Liver (tissue), 3 donors: ENCODE measurements at regions not wholly inside any gene's neighbourhood (a gene's known extent, or its start where the extent isn't known, plus 50 kb on each side); places are given as distances from the start of the nearest gene placed in this dataset.

Experiments used
- FOXA1 ChIP-seq: IDR thresholded peaks from 2 replicates; pipeline ENCODE4 v1.6.1; 2016; ENCODE audit warnings: antibody characterized with exemption
- JUND ChIP-seq, 2 donors: IDR thresholded peaks; 2 replicates each; pipeline ENCODE4 v1.6.1; 2016; ENCODE audit warnings: antibody characterized with exemption in 2 of 2
- RAD21 ChIP-seq, 2 donors: IDR thresholded peaks; 2 replicates each; pipeline ENCODE4 v1.6.1; 2016; ENCODE audit warnings: antibody characterized with exemption in 2 of 2, mild to moderate bottlenecking in 2 of 2
- RXRA ChIP-seq, 2 donors: IDR thresholded peaks; 2 replicates each; pipeline ENCODE4 v1.6.1; 2017 to 2018; ENCODE audit warnings: antibody characterized with exemption in 2 of 2, mild to moderate bottlenecking in 1 of 2
- SP1 ChIP-seq: IDR thresholded peaks from 2 replicates; pipeline ENCODE4 v1.6.1; 2018; ENCODE audit warnings: antibody characterized with exemption, mild to moderate bottlenecking
- TAF1 ChIP-seq: conservative IDR thresholded peaks from 2 replicates; pipeline ENCODE4 v1.6.1; 2016; ENCODE audit warnings: antibody characterized with exemption, mild to moderate bottlenecking
- TF ChIP-seq, protein P1 (sequence below): fragments of 150-350 bp; IDR thresholded peaks from 2 replicates; pipeline ENCODE4 v1.5.1; 2017; ENCODE audit warnings: improper control_type of control experiment, low read depth, low read length; ENCODE audit not compliant: missing input control
- TF ChIP-seq, protein P2 (sequence below): IDR thresholded peaks from 2 replicates; pipeline ENCODE4 v1.6.1; 2016; ENCODE audit warnings: antibody characterized with exemption
- TF ChIP-seq, protein P3 (sequence below): IDR thresholded peaks from 2 replicates; pipeline ENCODE4 v1.6.1; 2016; ENCODE audit warnings: antibody characterized with exemption
- donor health status: healthy.
- donor health status: healthy.

GRCh38 chr4:187942968-187943367, 52.6 kb upstream of the ZFP42 start:
- TF ChIP-seq, protein P1, sequence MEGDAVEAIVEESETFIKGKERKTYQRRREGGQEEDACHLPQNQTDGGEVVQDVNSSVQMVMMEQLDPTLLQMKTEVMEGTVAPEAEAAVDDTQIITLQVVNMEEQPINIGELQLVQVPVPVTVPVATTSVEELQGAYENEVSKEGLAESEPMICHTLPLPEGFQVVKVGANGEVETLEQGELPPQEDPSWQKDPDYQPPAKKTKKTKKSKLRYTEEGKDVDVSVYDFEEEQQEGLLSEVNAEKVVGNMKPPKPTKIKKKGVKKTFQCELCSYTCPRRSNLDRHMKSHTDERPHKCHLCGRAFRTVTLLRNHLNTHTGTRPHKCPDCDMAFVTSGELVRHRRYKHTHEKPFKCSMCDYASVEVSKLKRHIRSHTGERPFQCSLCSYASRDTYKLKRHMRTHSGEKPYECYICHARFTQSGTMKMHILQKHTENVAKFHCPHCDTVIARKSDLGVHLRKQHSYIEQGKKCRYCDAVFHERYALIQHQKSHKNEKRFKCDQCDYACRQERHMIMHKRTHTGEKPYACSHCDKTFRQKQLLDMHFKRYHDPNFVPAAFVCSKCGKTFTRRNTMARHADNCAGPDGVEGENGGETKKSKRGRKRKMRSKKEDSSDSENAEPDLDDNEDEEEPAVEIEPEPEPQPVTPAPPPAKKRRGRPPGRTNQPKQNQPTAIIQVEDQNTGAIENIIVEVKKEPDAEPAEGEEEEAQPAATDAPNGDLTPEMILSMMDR: no peak
- TF ChIP-seq, protein P2, sequence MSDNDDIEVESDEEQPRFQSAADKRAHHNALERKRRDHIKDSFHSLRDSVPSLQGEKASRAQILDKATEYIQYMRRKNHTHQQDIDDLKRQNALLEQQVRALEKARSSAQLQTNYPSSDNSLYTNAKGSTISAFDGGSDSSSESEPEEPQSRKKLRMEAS: no peak
- TF ChIP-seq RAD21 (IDR thresholded peaks at IDR 0.05) (no peak), JUND (IDR thresholded peaks at IDR 0.05) (no peak), FOXA1 (no peak), SP1 (no peak), TAF1 (no peak), RXRA (IDR thresholded peaks at IDR 0.05) (no peak)
- TF ChIP-seq, protein P3, sequence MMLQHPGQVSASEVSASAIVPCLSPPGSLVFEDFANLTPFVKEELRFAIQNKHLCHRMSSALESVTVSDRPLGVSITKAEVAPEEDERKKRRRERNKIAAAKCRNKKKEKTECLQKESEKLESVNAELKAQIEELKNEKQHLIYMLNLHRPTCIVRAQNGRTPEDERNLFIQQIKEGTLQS: no peak
